Cardiac muscle cell (in vitro differentiated cells and primary cell): ENCODE measurements at regions not wholly inside any gene's neighbourhood (a gene's known extent, or its start where the extent isn't known, plus 50 kb on each side); places are given as distances from the start of the nearest gene placed in this dataset.

Source experiments
- DNase-seq, 2 donors: peaks; one replicate each; pipeline versions ENCODE4 v3.0.0 to v3.0.0-alpha.2; 2010 to 2017; ENCODE audit warnings: low read depth in 1 of 2, low spot score in 1 of 2
- H3K27ac ChIP-seq: fragments of 200-600 bp; sonication (generic); 2 replicates; pipeline ENCODE4 v1.5.1; 2016
- H3K27me3 ChIP-seq: fragments of 200-600 bp; sonication (generic); 2 replicates; pipeline ENCODE4 v1.6.0; 2016; ENCODE audit warnings: control low read depth
- H3K36me3 ChIP-seq: fragments of 200-600 bp; sonication (generic); 2 replicates; pipeline ENCODE4 v1.5.1; 2016; ENCODE audit warnings: control low read depth
- H3K4me1 ChIP-seq: fragments of 200-600 bp; sonication (generic); 2 replicates; pipeline ENCODE4 v1.8.1; 2017; ENCODE audit warnings: low read depth, mild to moderate bottlenecking, mixed run types
- H3K4me3 ChIP-seq: fragments of 200-600 bp; sonication (generic); 2 replicates; pipeline ENCODE4 v1.5.1; 2016; ENCODE audit warnings: mild to moderate bottlenecking
- H3K9me3 ChIP-seq: fragments of 200-600 bp; sonication (generic); 2 replicates; pipeline ENCODE4 v1.5.1; 2017; ENCODE audit warnings: low read depth, mild to moderate bottlenecking, control low read depth
- TF ChIP-seq, protein P1 (sequence below): IDR thresholded peaks from 2 replicates; pipeline ENCODE4 v1.5.1; 2012; ENCODE audit warnings: low read depth, mild to moderate bottlenecking, low read length

DNA sequence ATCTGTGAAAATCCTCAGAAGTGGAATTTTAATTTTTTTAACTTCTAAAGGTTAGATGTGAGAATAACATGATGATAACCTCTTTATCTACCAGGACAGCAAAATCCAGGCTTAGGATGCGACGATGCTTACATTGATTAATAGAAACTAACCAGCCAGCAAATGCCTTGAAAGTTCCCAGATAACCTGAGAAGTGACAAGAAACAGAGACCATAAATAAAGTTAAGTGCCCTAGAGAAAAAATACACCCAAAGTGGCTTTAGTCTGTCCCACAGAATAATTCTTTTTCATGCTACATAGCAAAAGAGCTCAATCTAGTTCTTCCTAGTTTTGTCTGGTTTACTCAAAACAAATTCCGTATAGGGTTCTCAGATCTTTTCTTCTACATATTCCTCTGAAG is 262.7 kb downstream of the WDR11 start:
- TF ChIP-seq, protein P1, sequence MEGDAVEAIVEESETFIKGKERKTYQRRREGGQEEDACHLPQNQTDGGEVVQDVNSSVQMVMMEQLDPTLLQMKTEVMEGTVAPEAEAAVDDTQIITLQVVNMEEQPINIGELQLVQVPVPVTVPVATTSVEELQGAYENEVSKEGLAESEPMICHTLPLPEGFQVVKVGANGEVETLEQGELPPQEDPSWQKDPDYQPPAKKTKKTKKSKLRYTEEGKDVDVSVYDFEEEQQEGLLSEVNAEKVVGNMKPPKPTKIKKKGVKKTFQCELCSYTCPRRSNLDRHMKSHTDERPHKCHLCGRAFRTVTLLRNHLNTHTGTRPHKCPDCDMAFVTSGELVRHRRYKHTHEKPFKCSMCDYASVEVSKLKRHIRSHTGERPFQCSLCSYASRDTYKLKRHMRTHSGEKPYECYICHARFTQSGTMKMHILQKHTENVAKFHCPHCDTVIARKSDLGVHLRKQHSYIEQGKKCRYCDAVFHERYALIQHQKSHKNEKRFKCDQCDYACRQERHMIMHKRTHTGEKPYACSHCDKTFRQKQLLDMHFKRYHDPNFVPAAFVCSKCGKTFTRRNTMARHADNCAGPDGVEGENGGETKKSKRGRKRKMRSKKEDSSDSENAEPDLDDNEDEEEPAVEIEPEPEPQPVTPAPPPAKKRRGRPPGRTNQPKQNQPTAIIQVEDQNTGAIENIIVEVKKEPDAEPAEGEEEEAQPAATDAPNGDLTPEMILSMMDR: no peak
- no peak overlapping the region for H3K4me3 ChIP-seq
- H3K9me3 ChIP-seq: no peaks in the 10 kb centered on the region
- no peaks in the 10 kb centered on the region for H3K27me3 ChIP-seq
- no peak for DNase-seq
- no peaks in the 10 kb centered on the region for H3K36me3 ChIP-seq
- H3K4me1 ChIP-seq: peaks cover 28% of the 10 kb centered on the region
- H3K27ac ChIP-seq: peak overlapping the region; percentile 90

DNA sequence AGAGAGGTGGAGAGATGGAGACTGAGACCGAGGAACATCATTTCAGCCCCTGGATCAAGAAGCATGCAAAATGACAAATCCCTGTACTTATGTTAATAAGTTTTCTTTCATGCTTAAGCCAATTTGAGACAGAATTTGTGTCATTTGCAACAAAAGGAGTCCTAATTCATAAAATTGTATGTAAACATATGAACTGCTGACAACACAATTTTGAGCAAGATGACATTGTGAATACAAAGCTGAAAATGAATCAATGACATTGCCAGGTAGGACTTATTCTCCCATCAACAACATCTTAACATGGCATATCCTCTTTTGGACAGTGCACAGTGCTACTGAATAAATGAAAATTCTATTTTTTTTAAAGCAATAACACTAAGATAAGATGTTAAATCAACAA is 264.0 kb downstream of the WDR11 start:
- TF ChIP-seq, protein P1: no peak
- no peak for DNase-seq
- Histone ChIP-seq H3K4me1 (peaks cover 30% of the 10 kb centered on the region), H3K27me3 (no peaks in the 10 kb centered on the region), H3K4me3 (no peak overlapping the region), H3K36me3 (no peaks in the 10 kb centered on the region), H3K27ac (peak overlapping the region; percentile 90), H3K9me3 (no peaks in the 10 kb centered on the region)

DNA sequence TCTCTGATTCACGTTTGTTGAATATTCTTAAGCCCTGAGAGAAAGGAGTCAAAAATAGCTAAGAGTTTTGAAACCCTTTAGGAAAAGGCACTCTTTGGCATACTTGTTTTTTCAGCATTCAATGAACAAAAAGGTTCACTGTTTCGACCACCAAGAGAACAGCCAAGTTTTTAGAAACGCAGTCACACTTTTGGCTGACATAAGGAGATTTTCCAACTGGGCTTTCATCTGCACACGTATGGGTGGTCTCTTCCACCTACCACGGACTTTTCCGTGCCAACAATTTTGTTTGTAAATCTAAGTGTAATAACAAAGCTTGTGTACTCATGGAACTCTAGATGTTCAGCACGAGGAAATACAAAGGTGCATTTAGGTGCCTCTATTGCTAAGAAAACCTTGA is 270.3 kb downstream of the WDR11 start:
- TF ChIP-seq, protein P1: no peak
- H3K4me1 ChIP-seq: peaks cover 7% of the 10 kb centered on the region
- H3K36me3 ChIP-seq: no peaks in the 10 kb centered on the region
- no peak for DNase-seq
- H3K27ac ChIP-seq: no peak overlapping the region
- no peak overlapping the region for H3K4me3 ChIP-seq
- H3K27me3 ChIP-seq: no peaks in the 10 kb centered on the region
- no peaks in the 10 kb centered on the region for H3K9me3 ChIP-seq

DNA sequence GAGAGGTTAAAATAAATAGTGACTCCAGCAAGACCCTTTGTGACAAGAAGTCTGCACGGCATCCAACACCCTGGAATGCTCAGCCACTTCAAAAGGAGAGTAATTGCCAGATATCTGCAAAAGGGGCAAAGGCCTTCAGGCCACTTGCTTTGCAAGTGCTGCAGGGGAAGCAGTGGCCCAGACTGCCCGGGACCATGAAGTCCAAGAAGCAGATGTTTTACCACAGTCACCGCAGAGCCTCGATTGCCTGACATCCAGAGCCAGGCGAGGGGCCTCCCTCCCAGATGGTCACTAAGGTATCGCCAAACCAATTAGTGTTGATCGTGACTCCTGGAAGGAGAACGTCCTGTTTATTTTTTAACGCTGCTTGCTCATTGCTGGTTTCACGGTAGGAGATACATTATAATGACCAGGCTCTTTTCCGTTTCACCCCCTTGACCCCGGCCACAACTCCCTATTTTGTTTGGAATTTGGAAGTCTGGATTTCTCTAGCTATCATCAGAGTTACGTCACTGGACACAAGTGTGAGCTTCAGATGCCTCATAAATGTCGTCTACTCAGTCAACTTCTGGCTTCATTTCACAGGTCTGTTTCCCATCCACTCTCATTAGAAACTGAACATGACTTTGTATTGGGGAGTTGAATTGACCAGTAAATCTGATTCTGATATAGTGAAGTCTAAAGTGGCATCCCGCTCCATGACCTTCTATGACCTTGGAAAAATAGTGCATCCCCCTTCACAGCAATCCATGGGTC is 276.2 kb downstream of the WDR11 start:
- no peak overlapping the region for H3K4me3 ChIP-seq
- DNase-seq: peak in 1 of 2 donors; percentile 43
- H3K9me3 ChIP-seq: no peaks in the 10 kb centered on the region
- TF ChIP-seq, protein P1: no peak
- peak overlapping the region; percentile 19 for H3K27ac ChIP-seq
- H3K27me3 ChIP-seq: no peaks in the 10 kb centered on the region
- peaks cover 17% of the 10 kb centered on the region for H3K4me1 ChIP-seq
- H3K36me3 ChIP-seq: no peaks in the 10 kb centered on the region

DNA sequence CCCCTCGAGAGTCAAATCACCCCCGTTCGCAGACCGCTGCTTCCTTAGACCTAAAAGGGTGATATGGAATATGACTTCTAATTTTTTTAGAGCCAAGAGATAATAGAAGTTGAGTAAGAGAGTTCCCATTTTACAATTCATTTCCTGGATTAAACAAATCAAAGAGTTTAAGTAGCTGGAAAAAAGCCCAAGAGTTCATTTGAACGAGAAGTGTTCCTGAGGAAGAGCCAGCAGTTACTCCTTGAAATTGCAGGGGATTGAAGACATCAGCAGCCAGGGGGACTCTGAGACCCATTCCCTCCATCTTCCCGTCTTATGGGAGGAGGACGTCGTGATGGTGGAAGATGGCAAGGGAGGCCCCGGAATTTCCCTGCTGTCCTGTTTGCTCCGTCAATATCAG is 277.0 kb downstream of the WDR11 start:
- no peak overlapping the region for H3K27ac ChIP-seq
- no peak for DNase-seq
- H3K36me3 ChIP-seq: no peaks in the 10 kb centered on the region
- TF ChIP-seq, protein P1: no peak
- H3K4me1 ChIP-seq: peaks cover 17% of the 10 kb centered on the region
- H3K27me3 ChIP-seq: no peaks in the 10 kb centered on the region
- H3K4me3 ChIP-seq: no peak overlapping the region
- H3K9me3 ChIP-seq: no peaks in the 10 kb centered on the region
